ENCODE measurements at regions not wholly inside any gene's neighbourhood (a gene's known extent, or its start where the extent isn't known, plus 50 kb on each side); places are given as distances from the start of the nearest gene placed in this dataset.

DNA sequence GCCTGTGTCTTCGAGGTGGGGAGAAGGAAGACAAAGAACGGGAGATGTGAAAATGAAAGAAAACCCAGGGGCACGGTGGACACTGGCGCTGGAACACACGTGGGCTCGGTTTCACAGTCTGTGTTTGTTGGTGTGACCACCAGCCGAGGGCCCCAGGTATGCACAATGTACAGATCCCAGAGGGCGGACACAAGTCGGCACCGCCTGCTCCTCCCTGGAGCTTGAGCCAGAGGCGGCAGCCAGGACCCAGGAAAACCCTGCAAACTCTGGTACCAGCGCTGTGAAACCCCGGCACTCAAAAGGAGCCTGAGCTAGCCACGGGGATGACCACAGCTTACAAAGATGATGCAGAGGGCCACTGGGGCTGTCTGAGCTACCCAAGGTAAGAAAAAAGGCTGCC, 105.0 kb downstream of the SHANK2 start:
- H3K23me2 ChIP-seq (ENCODE audit: low read depth, low read length): no peaks in the 10 kb centered on the region; the same call in 1 of the 2 replicates
- no peak overlapping the region for H4K8ac ChIP-seq (ENCODE audit: extremely low read depth, insufficient read depth, low read length)
- H2BK20ac ChIP-seq (ENCODE audit: low read length): no peak overlapping the region
- H3K4me1 ChIP-seq (replicated peaks in 1 of 4; ENCODE audit: control insufficient read depth in 3 of 4, insufficient read depth in 4 of 4, low read length in 3 of 4): peaks cover 0 to 8% (median under 1%) of the 10 kb centered on the region in 4 experiments; a peak in 3 of 7 replicates
- no peak overlapping the region for H3K4me3 ChIP-seq (ENCODE audit: extremely low read depth in 1 of 4, insufficient read depth in 2 of 4, low read depth in 3 of 4, low read length in 4 of 4)
- no peaks in the 10 kb centered on the region for H3K9me3 ChIP-seq (ENCODE audit: insufficient read depth in 2 of 2, low read depth in 1 of 2, low read length in 1 of 2)
- no peak overlapping the region for H4K91ac ChIP-seq (replicated peaks; ENCODE audit: insufficient read length, low read length)
- H3K4me2 ChIP-seq (ENCODE audit: insufficient read depth in 1 of 2, low read depth in 2 of 2, low read length in 2 of 2): no peak overlapping the region
- 0 out of 2 replicates have a peak, but pooled peaks cover 9% of the 10 kb centered on the region for H3K79me1 ChIP-seq (ENCODE audit: low read depth, low read length)
- FAIRE-seq (no peak), DNase-seq (ENCODE audit: low read depth in 1 of 2, low spot score in 2 of 2) (no peak)
- WGBS, 2 experiments (ENCODE audit: extremely low coverage in 1 of 2, insufficient coverage in 1 of 2, insufficient read length in 1 of 2, insufficient replicate concordance in 2 of 2, low coverage in 1 of 2, low lambda C conversion rate in 2 of 2, missing lambda C conversion rate in 1 of 2): 88% methylated on average over 14 of the region's 14 CpGs; no CpG with 5 or more reads in 1 of the 2 experiments
- no peak overlapping the region for H4K5ac ChIP-seq (ENCODE audit: insufficient read length, low read depth, low read length)
- H3K27ac ChIP-seq (ENCODE audit: low read depth, low read length): no peak overlapping the region
- no peak overlapping the region for H3K9ac ChIP-seq (replicated peaks in 1 of 4; ENCODE audit: extremely low read depth in 1 of 4, low read depth in 3 of 4, low read length in 3 of 4)
- H3K18ac ChIP-seq (ENCODE audit: extremely low read depth, low read length): no peak overlapping the region
- 0 out of 2 replicates have a peak overlapping the region, but pooled peaks have one; percentile 8 for H2BK15ac ChIP-seq (ENCODE audit: low read length)
- no peak overlapping the region for H2AK5ac ChIP-seq (ENCODE audit: low read depth, low read length)
- peaks cover under 1 to 12% of the 10 kb centered on the region in 2 experiments for H4K20me1 ChIP-seq (replicated peaks in 1 of 2; ENCODE audit: control insufficient read depth in 1 of 2, insufficient read depth in 2 of 2, low read length in 2 of 2)
- peaks cover 0 to 4% (median 0%) of the 10 kb centered on the region in 4 experiments; a peak in 1 of 8 replicates for H3K36me3 ChIP-seq (ENCODE audit: control insufficient read depth in 2 of 4, insufficient read depth in 4 of 4, low read length in 3 of 4)
- H2AFZ ChIP-seq (ENCODE audit: low read length): no peak overlapping the region
- H2BK120ac ChIP-seq (replicated peaks; ENCODE audit: low read depth, low read length): no peak overlapping the region
- no peak overlapping the region for H2BK5ac ChIP-seq (ENCODE audit: low read depth, low read length)
- no peak overlapping the region for H3K4ac ChIP-seq (replicated peaks; ENCODE audit: insufficient read length, low read depth, low read length)
- no peak overlapping the region for H3K23ac ChIP-seq (ENCODE audit: insufficient read length)
- POLR2A ChIA-PET (ENCODE audit: partially characterized antibody): no interaction called here
- H2BK12ac ChIP-seq (ENCODE audit: low read depth, low read length): no peak overlapping the region
- H3K79me2 ChIP-seq (ENCODE audit: control insufficient read depth in 1 of 2, insufficient read depth in 2 of 2, low read length in 2 of 2): peaks cover 0 to 13% of the 10 kb centered on the region in 2 experiments; a peak in 2 of 4 replicates
- CTCF ChIA-PET (ENCODE audit: partially characterized antibody): no interaction called here
- no peak overlapping the region for H3K14ac ChIP-seq (ENCODE audit: insufficient read length)
- no peak overlapping the region for H3K56ac ChIP-seq (replicated peaks; ENCODE audit: insufficient read length, low read depth, low read length)
- H3K27me3 ChIP-seq (replicated peaks in 1 of 4; ENCODE audit: control insufficient read depth in 3 of 4, extremely low read depth in 1 of 4, insufficient read depth in 3 of 4, low read length in 3 of 4): no peaks in the 10 kb centered on the region
- TF ChIP-seq, protein P1, sequence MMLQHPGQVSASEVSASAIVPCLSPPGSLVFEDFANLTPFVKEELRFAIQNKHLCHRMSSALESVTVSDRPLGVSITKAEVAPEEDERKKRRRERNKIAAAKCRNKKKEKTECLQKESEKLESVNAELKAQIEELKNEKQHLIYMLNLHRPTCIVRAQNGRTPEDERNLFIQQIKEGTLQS (IDR thresholded peaks at IDR 0.05; ENCODE audit: insufficient read depth, low read depth, low read length): no peak
- TF ChIP-seq FOSL1 (IDR thresholded peaks at IDR 0.05; ENCODE audit: insufficient read depth, low read depth, low read length) (no peak), KDM5A (IDR thresholded peaks at IDR 0.05; ENCODE audit: low read length) (no peak), TCF12 (IDR thresholded peaks at IDR 0.05; ENCODE audit: low read depth, low read length) (no peak), EZH2 (IDR thresholded peaks at IDR 0.05; ENCODE audit: low read depth, low read length, severe bottlenecking) (no peak), CREB1 (IDR thresholded peaks at IDR 0.05) (no peak), EP300 (IDR thresholded peaks at IDR 0.05; ENCODE audit: borderline replicate concordance in 1 of 2, low read depth in 2 of 2, low read length in 2 of 2) (no peak), SUZ12 (IDR thresholded peaks at IDR 0.05; ENCODE audit: low read length) (no peak), BCL11A (IDR thresholded peaks at IDR 0.05; ENCODE audit: low read depth in 2 of 2, low read length in 2 of 2) (no peak), TBP (IDR thresholded peaks at IDR 0.05; ENCODE audit: low read depth, low read length) (no peak), ZNF274 (IDR thresholded peaks at IDR 0.05; ENCODE audit: borderline replicate concordance, extremely low read depth, low read length) (no peak), GABPA (IDR thresholded peaks at IDR 0.05; ENCODE audit: borderline replicate concordance, insufficient read depth, low read length) (no peak), SP2 (IDR thresholded peaks at IDR 0.05; ENCODE audit: low read length) (no peak)

All from H1 (cell line).